MM.1S (cell line): ENCODE measurements at regions not wholly inside any gene's neighbourhood (a gene's known extent, or its start where the extent isn't known, plus 50 kb on each side); places are given as distances from the start of the nearest gene placed in this dataset.

Experiments
- EZH2 ChIP-seq: fragments of 300-600 bp; sonication (generic); optimal IDR thresholded peaks from 2 replicates; pipeline ENCODE3; 2017; ENCODE audit warnings: low read depth, mild to moderate bottlenecking, antibody characterized with exemption, low read length, mixed read lengths
- EZH2phosphoT487 ChIP-seq: fragments of 300-600 bp; sonication (generic); IDR thresholded peaks from 2 replicates; pipeline ENCODE4 v1.6.1; 2018; ENCODE audit warnings: antibody characterized with exemption, low read length
- TF ChIP-seq, protein P1 (sequence below): fragments of 300-600 bp; sonication (generic); IDR thresholded peaks from 2 replicates; pipeline ENCODE4 v1.5.1; 2016; ENCODE audit warnings: antibody characterized with exemption, low read length, mixed read lengths

DNA sequence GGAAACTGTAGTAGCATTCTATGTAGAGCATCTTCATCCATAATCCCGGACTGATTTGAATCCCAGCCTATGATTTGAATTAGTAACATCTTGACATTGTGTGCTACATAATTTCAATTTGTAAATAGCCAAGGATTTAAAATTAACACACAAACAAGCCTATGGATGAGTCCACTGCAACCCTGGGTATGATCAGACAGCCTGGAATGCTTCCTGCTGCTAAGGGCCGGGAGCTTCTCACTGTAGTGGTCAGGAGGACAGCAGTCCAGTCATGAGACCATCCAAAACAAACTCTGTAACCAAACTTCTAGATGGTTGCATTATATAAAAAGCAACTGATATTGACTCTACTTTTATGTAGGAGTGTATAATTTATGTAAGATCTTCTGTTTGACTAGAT is 539.3 kb downstream of the MTRR start:
- TF ChIP-seq, protein P1, sequence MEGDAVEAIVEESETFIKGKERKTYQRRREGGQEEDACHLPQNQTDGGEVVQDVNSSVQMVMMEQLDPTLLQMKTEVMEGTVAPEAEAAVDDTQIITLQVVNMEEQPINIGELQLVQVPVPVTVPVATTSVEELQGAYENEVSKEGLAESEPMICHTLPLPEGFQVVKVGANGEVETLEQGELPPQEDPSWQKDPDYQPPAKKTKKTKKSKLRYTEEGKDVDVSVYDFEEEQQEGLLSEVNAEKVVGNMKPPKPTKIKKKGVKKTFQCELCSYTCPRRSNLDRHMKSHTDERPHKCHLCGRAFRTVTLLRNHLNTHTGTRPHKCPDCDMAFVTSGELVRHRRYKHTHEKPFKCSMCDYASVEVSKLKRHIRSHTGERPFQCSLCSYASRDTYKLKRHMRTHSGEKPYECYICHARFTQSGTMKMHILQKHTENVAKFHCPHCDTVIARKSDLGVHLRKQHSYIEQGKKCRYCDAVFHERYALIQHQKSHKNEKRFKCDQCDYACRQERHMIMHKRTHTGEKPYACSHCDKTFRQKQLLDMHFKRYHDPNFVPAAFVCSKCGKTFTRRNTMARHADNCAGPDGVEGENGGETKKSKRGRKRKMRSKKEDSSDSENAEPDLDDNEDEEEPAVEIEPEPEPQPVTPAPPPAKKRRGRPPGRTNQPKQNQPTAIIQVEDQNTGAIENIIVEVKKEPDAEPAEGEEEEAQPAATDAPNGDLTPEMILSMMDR, result no peak
- no peak for TF ChIP-seq EZH2phosphoT487
- TF ChIP-seq EZH2, result no peak
